SK-N-SH treated with all-trans-retinoic acid at 6 μM for 48 hours (cell line): ENCODE measurements at regions not wholly inside any gene's neighbourhood (a gene's known extent, or its start where the extent isn't known, plus 50 kb on each side); places are given as distances from the start of the nearest gene placed in this dataset.

Source experiments
- ATAC-seq: fragments of 200-7000 bp; cut with Tn5 transposase; 3 replicates; pipeline ENCODE4 v1.9.1; 2020; ENCODE audit warnings: mild to moderate bottlenecking, moderate library complexity
- ARNTL ChIP-seq: fragments of 450-650 bp; formaldehyde crosslinking; IDR thresholded peaks from 2 replicates; pipeline ENCODE4 v1.5.0; 2020; ENCODE audit warnings: low read depth, mild to moderate bottlenecking, moderate library complexity, borderline replicate concordance
- CSDC2 ChIP-seq: fragments of 250-450 bp; sonication (Bioruptor Pico); IDR thresholded peaks from 2 replicates; pipeline ENCODE4 v1.5.0; 2020; ENCODE audit warnings: mild to moderate bottlenecking, moderate library complexity
- ESRRG ChIP-seq: fragments of 250-450 bp; sonication (Bioruptor Pico); IDR thresholded peaks from 2 replicates; pipeline ENCODE4 v1.6.1; 2021; ENCODE audit warnings: mild to moderate bottlenecking
- GLIS3 ChIP-seq: fragments of 250-450 bp; sonication (Bioruptor Pico); IDR thresholded peaks from 2 replicates; pipeline ENCODE4 v1.5.0; 2020; ENCODE audit warnings: mild to moderate bottlenecking, moderate library complexity
- PPARA ChIP-seq: fragments of 250-450 bp; sonication (Bioruptor Pico); IDR thresholded peaks from 2 replicates; pipeline ENCODE4 v1.5.0; 2020; ENCODE audit warnings: mild to moderate bottlenecking, borderline replicate concordance
- RARB ChIP-seq: fragments of 250-450 bp; sonication (Bioruptor Pico); IDR thresholded peaks from 2 replicates; pipeline ENCODE4 v1.8.0; 2021; ENCODE audit warnings: mild to moderate bottlenecking, moderate library complexity
- SNAI2 ChIP-seq: fragments of 250-450 bp; sonication (Bioruptor Pico); IDR thresholded peaks from 2 replicates; pipeline ENCODE4 v1.5.0; 2020; ENCODE audit warnings: mild to moderate bottlenecking, moderate library complexity
- TCF4 ChIP-seq: fragments of 250-450 bp; sonication (Bioruptor Pico); IDR thresholded peaks from 2 replicates; pipeline ENCODE4 v1.8.0; 2021; ENCODE audit warnings: mild to moderate bottlenecking, moderate library complexity, borderline replicate concordance
- ZC3H10 ChIP-seq: fragments of 250-450 bp; sonication (Bioruptor Pico); IDR thresholded peaks from 2 replicates; pipeline ENCODE4 v1.5.1; 2021; ENCODE audit warnings: mild to moderate bottlenecking, moderate library complexity
- ZFP3 ChIP-seq: fragments of 250-450 bp; sonication (Bioruptor Pico); IDR thresholded peaks from 2 replicates; pipeline ENCODE4 v1.5.0; 2020; ENCODE audit warnings: mild to moderate bottlenecking, moderate library complexity
- ZFP30 ChIP-seq: fragments of 450-650 bp; formaldehyde crosslinking; IDR thresholded peaks from 2 replicates; pipeline ENCODE4 v1.5.0; 2022; ENCODE audit warnings: mild to moderate bottlenecking, moderate library complexity
- ZNF565 ChIP-seq: fragments of 450-650 bp; formaldehyde crosslinking; conservative IDR thresholded peaks from 2 replicates; pipeline ENCODE4 v1.5.0; 2020; ENCODE audit warnings: low read depth, mild to moderate bottlenecking, moderate library complexity
- ZNF70 ChIP-seq: fragments of 450-650 bp; formaldehyde crosslinking; IDR thresholded peaks from 2 replicates; pipeline ENCODE4 v1.5.0; 2020; ENCODE audit warnings: mild to moderate bottlenecking, moderate library complexity
- ZNF8 ChIP-seq: fragments of 450-650 bp; formaldehyde crosslinking; IDR thresholded peaks from 2 replicates; pipeline ENCODE4 v1.5.0; 2020; ENCODE audit warnings: mild to moderate bottlenecking, moderate library complexity
- TF ChIP-seq, protein P1 (sequence below): fragments of 250-450 bp; sonication (Bioruptor Pico); IDR thresholded peaks from 2 replicates; pipeline ENCODE4 v1.5.0; 2020; ENCODE audit warnings: mild to moderate bottlenecking, moderate library complexity
- TF ChIP-seq, protein P2 (sequence below): fragments of 250-450 bp; sonication (Bioruptor Pico); IDR thresholded peaks from 2 replicates; pipeline ENCODE4 v1.8.0; 2020; ENCODE audit warnings: mild to moderate bottlenecking, moderate library complexity, borderline replicate concordance
- TF ChIP-seq, protein P3 (sequence below): fragments of 250-450 bp; sonication (Bioruptor Pico); IDR thresholded peaks from 2 replicates; pipeline ENCODE4 v1.5.1; 2020; ENCODE audit warnings: low read depth, mild to moderate bottlenecking, moderate library complexity
- TF ChIP-seq, protein P4 (sequence below): fragments of 250-450 bp; sonication (Bioruptor Pico); IDR thresholded peaks from 2 replicates; pipeline ENCODE4 v1.8.0; 2021; ENCODE audit warnings: low read depth, mild to moderate bottlenecking, moderate library complexity, borderline replicate concordance
- TF ChIP-seq, protein P5 (sequence below): fragments of 250-450 bp; sonication (Bioruptor Pico); IDR thresholded peaks from 2 replicates; pipeline ENCODE4 v1.5.1; 2021; ENCODE audit warnings: mild to moderate bottlenecking, moderate library complexity

DNA sequence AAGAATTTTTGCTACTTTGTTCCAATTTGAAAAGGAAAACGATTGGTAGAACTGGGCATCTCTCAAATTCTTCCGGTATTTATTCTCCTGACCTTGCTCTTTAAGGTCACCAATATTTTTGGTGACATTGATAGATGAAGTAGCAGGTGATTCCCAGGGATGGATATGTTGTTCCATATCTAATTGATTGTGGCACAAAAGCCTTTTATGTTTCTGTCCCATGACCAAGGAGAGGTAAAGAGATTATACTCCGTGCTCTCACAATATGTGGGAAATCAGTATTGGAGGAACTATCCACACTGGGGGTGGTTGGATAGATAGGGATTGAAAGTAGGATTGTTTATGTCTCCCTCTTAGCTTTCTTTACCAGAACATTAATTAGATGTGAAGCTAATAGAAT, 61.7 kb upstream of the LRIG3 start (continued):
- TF ChIP-seq, protein P1, sequence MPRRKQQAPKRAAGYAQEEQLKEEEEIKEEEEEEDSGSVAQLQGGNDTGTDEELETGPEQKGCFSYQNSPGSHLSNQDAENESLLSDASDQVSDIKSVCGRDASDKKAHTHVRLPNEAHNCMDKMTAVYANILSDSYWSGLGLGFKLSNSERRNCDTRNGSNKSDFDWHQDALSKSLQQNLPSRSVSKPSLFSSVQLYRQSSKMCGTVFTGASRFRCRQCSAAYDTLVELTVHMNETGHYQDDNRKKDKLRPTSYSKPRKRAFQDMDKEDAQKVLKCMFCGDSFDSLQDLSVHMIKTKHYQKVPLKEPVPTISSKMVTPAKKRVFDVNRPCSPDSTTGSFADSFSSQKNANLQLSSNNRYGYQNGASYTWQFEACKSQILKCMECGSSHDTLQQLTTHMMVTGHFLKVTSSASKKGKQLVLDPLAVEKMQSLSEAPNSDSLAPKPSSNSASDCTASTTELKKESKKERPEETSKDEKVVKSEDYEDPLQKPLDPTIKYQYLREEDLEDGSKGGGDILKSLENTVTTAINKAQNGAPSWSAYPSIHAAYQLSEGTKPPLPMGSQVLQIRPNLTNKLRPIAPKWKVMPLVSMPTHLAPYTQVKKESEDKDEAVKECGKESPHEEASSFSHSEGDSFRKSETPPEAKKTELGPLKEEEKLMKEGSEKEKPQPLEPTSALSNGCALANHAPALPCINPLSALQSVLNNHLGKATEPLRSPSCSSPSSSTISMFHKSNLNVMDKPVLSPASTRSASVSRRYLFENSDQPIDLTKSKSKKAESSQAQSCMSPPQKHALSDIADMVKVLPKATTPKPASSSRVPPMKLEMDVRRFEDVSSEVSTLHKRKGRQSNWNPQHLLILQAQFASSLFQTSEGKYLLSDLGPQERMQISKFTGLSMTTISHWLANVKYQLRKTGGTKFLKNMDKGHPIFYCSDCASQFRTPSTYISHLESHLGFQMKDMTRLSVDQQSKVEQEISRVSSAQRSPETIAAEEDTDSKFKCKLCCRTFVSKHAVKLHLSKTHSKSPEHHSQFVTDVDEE (CRISPR knock-in tag) = no peak

DNA sequence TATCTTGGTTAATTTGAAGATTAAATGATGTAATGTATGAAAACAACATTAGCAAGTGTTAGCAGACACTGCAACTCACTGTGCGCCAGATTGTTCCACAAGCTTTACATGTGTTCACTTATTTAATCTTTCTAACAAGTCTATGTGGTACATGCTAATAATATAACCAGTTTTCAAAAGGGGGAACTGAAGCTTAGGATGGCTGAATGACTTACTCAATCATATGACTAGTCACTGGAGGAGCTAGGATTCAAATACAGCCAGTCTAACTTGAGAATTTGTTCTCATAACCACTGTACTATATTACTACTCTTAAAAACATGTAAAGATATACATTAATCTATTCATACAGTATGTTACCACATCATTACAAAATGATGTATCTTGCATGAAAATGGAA, 60.5 kb upstream of the LRIG3 start:
- ATAC-seq = no peak
- TF ChIP-seq, protein P2, sequence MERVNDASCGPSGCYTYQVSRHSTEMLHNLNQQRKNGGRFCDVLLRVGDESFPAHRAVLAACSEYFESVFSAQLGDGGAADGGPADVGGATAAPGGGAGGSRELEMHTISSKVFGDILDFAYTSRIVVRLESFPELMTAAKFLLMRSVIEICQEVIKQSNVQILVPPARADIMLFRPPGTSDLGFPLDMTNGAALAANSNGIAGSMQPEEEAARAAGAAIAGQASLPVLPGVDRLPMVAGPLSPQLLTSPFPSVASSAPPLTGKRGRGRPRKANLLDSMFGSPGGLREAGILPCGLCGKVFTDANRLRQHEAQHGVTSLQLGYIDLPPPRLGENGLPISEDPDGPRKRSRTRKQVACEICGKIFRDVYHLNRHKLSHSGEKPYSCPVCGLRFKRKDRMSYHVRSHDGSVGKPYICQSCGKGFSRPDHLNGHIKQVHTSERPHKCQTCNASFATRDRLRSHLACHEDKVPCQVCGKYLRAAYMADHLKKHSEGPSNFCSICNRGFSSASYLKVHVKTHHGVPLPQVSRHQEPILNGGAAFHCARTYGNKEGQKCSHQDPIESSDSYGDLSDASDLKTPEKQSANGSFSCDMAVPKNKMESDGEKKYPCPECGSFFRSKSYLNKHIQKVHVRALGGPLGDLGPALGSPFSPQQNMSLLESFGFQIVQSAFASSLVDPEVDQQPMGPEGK = no peak
- TF ChIP-seq ZC3H10 (CRISPR knock-in tag) (no peak), ZFP3 (CRISPR knock-in tag) (no peak), ZNF8 (CRISPR knock-in tag) (no peak), SNAI2 (CRISPR knock-in tag) (no peak), ZNF70 (CRISPR knock-in tag) (no peak), ARNTL (CRISPR knock-in tag) (no peak), TCF4 (CRISPR knock-in tag) (no peak), GLIS3 (CRISPR knock-in tag) (no peak), PPARA (CRISPR knock-in tag) (no peak), ZFP30 (CRISPR knock-in tag) (no peak), ESRRG (no peak), RARB (CRISPR knock-in tag) (no peak), CSDC2 (CRISPR knock-in tag) (no peak), ZNF565 (CRISPR knock-in tag) (no peak)
- TF ChIP-seq, protein P3, sequence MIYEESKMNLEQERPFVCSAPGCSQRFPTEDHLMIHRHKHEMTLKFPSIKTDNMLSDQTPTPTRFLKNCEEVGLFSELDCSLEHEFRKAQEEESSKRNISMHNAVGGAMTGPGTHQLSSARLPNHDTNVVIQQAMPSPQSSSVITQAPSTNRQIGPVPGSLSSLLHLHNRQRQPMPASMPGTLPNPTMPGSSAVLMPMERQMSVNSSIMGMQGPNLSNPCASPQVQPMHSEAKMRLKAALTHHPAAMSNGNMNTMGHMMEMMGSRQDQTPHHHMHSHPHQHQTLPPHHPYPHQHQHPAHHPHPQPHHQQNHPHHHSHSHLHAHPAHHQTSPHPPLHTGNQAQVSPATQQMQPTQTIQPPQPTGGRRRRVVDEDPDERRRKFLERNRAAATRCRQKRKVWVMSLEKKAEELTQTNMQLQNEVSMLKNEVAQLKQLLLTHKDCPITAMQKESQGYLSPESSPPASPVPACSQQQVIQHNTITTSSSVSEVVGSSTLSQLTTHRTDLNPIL (CRISPR knock-in tag) = no peak
- TF ChIP-seq, protein P4, sequence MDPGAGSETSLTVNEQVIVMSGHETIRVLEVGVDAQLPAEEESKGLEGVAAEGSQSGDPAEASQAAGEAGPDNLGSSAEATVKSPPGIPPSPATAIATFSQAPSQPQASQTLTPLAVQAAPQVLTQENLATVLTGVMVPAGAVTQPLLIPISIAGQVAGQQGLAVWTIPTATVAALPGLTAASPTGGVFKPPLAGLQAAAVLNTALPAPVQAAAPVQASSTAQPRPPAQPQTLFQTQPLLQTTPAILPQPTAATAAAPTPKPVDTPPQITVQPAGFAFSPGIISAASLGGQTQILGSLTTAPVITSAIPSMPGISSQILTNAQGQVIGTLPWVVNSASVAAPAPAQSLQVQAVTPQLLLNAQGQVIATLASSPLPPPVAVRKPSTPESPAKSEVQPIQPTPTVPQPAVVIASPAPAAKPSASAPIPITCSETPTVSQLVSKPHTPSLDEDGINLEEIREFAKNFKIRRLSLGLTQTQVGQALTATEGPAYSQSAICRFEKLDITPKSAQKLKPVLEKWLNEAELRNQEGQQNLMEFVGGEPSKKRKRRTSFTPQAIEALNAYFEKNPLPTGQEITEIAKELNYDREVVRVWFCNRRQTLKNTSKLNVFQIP = no peak
- TF ChIP-seq, protein P1 (CRISPR knock-in tag) = no peak
- TF ChIP-seq, protein P5, sequence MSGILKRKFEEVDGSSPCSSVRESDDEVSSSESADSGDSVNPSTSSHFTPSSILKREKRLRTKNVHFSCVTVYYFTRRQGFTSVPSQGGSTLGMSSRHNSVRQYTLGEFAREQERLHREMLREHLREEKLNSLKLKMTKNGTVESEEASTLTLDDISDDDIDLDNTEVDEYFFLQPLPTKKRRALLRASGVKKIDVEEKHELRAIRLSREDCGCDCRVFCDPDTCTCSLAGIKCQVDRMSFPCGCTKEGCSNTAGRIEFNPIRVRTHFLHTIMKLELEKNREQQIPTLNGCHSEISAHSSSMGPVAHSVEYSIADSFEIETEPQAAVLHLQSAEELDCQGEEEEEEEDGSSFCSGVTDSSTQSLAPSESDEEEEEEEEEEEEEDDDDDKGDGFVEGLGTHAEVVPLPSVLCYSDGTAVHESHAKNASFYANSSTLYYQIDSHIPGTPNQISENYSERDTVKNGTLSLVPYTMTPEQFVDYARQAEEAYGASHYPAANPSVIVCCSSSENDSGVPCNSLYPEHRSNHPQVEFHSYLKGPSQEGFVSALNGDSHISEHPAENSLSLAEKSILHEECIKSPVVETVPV (CRISPR knock-in tag) = no peak

DNA sequence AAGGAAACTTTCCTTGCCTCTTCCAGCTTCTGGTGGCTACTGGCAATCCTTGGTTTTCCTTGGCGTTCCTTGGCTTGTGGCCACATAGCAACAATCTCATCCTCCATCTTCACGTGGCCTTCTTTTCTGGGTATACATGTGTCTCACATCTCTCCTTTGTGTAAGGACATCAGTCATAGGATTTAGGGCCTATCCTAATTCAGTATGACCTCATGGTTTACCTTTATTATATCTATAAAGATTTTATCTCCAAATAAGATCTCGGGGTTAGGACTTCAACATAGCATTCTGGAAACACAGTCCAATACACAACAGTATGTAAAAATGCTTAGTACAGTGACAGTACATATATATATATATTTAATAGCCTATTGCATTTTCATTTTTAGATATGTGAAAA, 58.4 kb upstream of the LRIG3 start:
- no peak for ATAC-seq
- TF ChIP-seq ZNF8 (CRISPR knock-in tag) = no peak
- TF ChIP-seq, protein P3 (CRISPR knock-in tag) = no peak
- TF ChIP-seq ZFP3 (CRISPR knock-in tag) = no peak
- no peak for TF ChIP-seq ARNTL (CRISPR knock-in tag)
- no peak for TF ChIP-seq GLIS3 (CRISPR knock-in tag)
- no peak for TF ChIP-seq ZFP30 (CRISPR knock-in tag)
- TF ChIP-seq TCF4 (CRISPR knock-in tag) = no peak
- no peak for TF ChIP-seq ZNF565 (CRISPR knock-in tag)
- TF ChIP-seq, protein P1 (CRISPR knock-in tag) = no peak
